B cell (primary cell): ENCODE measurements at regions not wholly inside any gene's neighbourhood (a gene's known extent, or its start where the extent isn't known, plus 50 kb on each side); places are given as distances from the start of the nearest gene placed in this dataset.

Experiments
- ATAC-seq: fragments of 200-7000 bp; cut with Tn5 transposase; one replicate; pipeline ENCODE4 v1.10.0; 2021; ENCODE audit warnings: low read depth, mild to moderate bottlenecking, moderate number of reproducible peaks, moderate library complexity
- CTCF ChIA-PET: fragments of 350-600 bp; sonication (Branson Sonifier 250); formaldehyde crosslinking; loops from one replicate; lab custom pipeline; 2021; ENCODE audit warnings: antibody characterized with exemption, inconsistent platforms; lab: Charles Lee
- POLR2A ChIA-PET: fragments of 350-600 bp; sonication (Branson Sonifier 250); formaldehyde crosslinking; loops from one replicate; lab custom pipeline; 2021; ENCODE audit warnings: antibody characterized with exemption; lab: Charles Lee
- DNase-seq: peaks from one replicate; pipeline ENCODE4 v3.0.0; 2013
- H2AFZ ChIP-seq: 2 replicates; pipeline ENCODE4 v1.6.1; 2012; ENCODE audit warnings: mild to moderate bottlenecking, low read depth, low read length; ENCODE audit not compliant: insufficient read depth, poor library complexity, severe bottlenecking
- H3K27ac ChIP-seq, 2 donors: 1 replicate in 1 of 2; 2 replicates in 1 of 2; pipeline ENCODE4 v1.5.1; 2012 to 2013; ENCODE audit warnings: low read length in 2 of 2, mild to moderate bottlenecking in 2 of 2, moderate library complexity in 1 of 2
- H3K27me3 ChIP-seq, 4 experiments: fragments of 200-600 bp in 1 of 4; sonication (generic) in 1 of 4; replicated peaks in 1 of 4; 1 replicate in 2 of 4; 2 replicates in 2 of 4; pipeline versions ENCODE4 v1.6.1 to v1.7.0; 2013 to 2016; ENCODE audit warnings: low read length in 3 of 4, mild to moderate bottlenecking in 2 of 4, mixed read lengths in 1 of 4, moderate library complexity in 1 of 4; ENCODE audit not compliant: insufficient read depth in 4 of 4, control insufficient read depth in 3 of 4; ENCODE audit errors: control extremely low read depth in 1 of 4
- H3K36me3 ChIP-seq, 2 experiments: replicated peaks in 1 of 2; 1 replicate in 1 of 2; 2 replicates in 1 of 2; pipeline versions ENCODE4 v1.6.1 to v1.7.1; 2013; ENCODE audit warnings: low read length in 1 of 2; ENCODE audit not compliant: insufficient read depth in 2 of 2, control insufficient read depth in 1 of 2; ENCODE audit errors: control extremely low read depth in 1 of 2, extremely low read depth in 1 of 2
- H3K4me1 ChIP-seq, 2 donors: fragments of 200-600 bp in 1 of 2; sonication (generic) in 1 of 2; 1 replicate in 1 of 2; 2 replicates in 1 of 2; pipeline versions ENCODE4 v1.5.1 to v1.6.1; 2013 to 2017; ENCODE audit warnings: low read length in 2 of 2; ENCODE audit not compliant: control insufficient read depth in 2 of 2, insufficient read depth in 2 of 2
- H3K4me2 ChIP-seq: replicated peaks from 2 replicates; pipeline ENCODE3; 2012; ENCODE audit warnings: mild to moderate bottlenecking, low read depth, low read length; ENCODE audit not compliant: poor library complexity, severe bottlenecking
- H3K4me3 ChIP-seq, 5 experiments: fragments of 200-600 bp in 1 of 5; sonication (generic) in 1 of 5; 1 replicate in 3 of 5; 2 replicates in 2 of 5; pipeline versions ENCODE4 v1.5.1 to v1.7.0; 2011 to 2016; ENCODE audit warnings: low read length in 4 of 5, mild to moderate bottlenecking in 4 of 5, low read depth in 2 of 5, control low read depth in 1 of 5, moderate library complexity in 1 of 5; ENCODE audit not compliant: insufficient read depth in 1 of 5; ENCODE audit errors: control extremely low read depth in 1 of 5, extremely low read depth in 1 of 5
- H3K79me2 ChIP-seq: fragments of 200-600 bp; sonication (generic); one replicate; pipeline ENCODE4 v1.6.0; 2016; ENCODE audit warnings: low read length; ENCODE audit not compliant: control insufficient read depth, insufficient read depth
- H3K9ac ChIP-seq: fragments of 200-600 bp; sonication (generic); 2 replicates; pipeline ENCODE4 v1.6.1; 2017; ENCODE audit warnings: mild to moderate bottlenecking, low read length, moderate library complexity
- H3K9me3 ChIP-seq, 3 donors: one replicate each; pipeline versions ENCODE4 v1.6.1 to v1.7.1; 2013; ENCODE audit warnings: low read length in 2 of 3; ENCODE audit not compliant: control insufficient read depth in 2 of 3, insufficient read depth in 1 of 3; ENCODE audit errors: control extremely low read depth in 1 of 3
- H4K20me1 ChIP-seq: 2 replicates; pipeline ENCODE4 v1.6.0; 2012; ENCODE audit warnings: mild to moderate bottlenecking, low read length; ENCODE audit not compliant: insufficient read depth, control insufficient read depth, poor library complexity, severe bottlenecking
- H3K27ac Mint-ChIP-seq: one replicate; pipeline ENCODE4 v1.8.0; 2021; ENCODE audit warnings: mixed read lengths
- H3K27me3 Mint-ChIP-seq: one replicate; pipeline ENCODE4 v1.8.0; 2021; ENCODE audit warnings: mixed read lengths
- H3K4me1 Mint-ChIP-seq: one replicate; pipeline ENCODE4 v1.8.0; 2021; ENCODE audit warnings: mixed read lengths
- H3K4me3 Mint-ChIP-seq: one replicate; pipeline ENCODE4 v1.8.0; 2021; ENCODE audit warnings: mixed read lengths
- H3K9me3 Mint-ChIP-seq: one replicate; pipeline ENCODE4 v1.8.0; 2022; ENCODE audit warnings: mixed read lengths; ENCODE audit not compliant: insufficient read depth
- EZH2 ChIP-seq: IDR thresholded peaks from 2 replicates; pipeline ENCODE4 v1.6.1; 2012; ENCODE audit warnings: borderline replicate concordance, low read depth, mild to moderate bottlenecking, moderate library complexity, low read length; ENCODE audit not compliant: insufficient read depth, poor library complexity, severe bottlenecking
- WGBS: methylation state at CpG from one replicate; pipeline ENCODE4 v1.1.5; 2013; ENCODE audit warnings: missing lambda C conversion rate; ENCODE audit not compliant: insufficient coverage; 5-methylcytosine and 5-hydroxymethylcytosine counted together
- intact Hi-C: fragments of 100-400 bp; cut with micrococcal nuclease; formaldehyde crosslinking; loops from one replicate; pipeline ENCODE4 v1.10.0; 2022
- TF ChIP-seq, protein P1 (sequence below): fragments of 200-600 bp; IDR thresholded peaks from one replicate; pipeline ENCODE4 v1.8.0; 2022; ENCODE audit warnings: antibody characterized with exemption, mild to moderate bottlenecking

- no peak overlapping the region for H3K27ac ChIP-seq
- H3K9me3 ChIP-seq: no peaks in the 10 kb centered on the region
- no peak overlapping the region for H3K9ac ChIP-seq
- H3K27ac Mint-ChIP-seq: no peak overlapping the region
- no peaks in the 10 kb centered on the region for H4K20me1 ChIP-seq
- H2AFZ ChIP-seq: no peak overlapping the region
- no peaks in the 10 kb centered on the region for H3K79me2 ChIP-seq
- ChIA-PET CTCF (no interaction called here), POLR2A (no interaction called here)
- no peaks in the 10 kb centered on the region for H3K27me3 Mint-ChIP-seq
- no peaks in the 10 kb centered on the region for H3K27me3 ChIP-seq
- no peaks in the 10 kb centered on the region for H3K4me1 Mint-ChIP-seq
- intact Hi-C loops: no loop called here
- peaks cover 1% of the 10 kb centered on the region for H3K9me3 Mint-ChIP-seq
- no peak overlapping the region for H3K4me2 ChIP-seq
- DNase-seq (no peak), ATAC-seq (no peak)
- no peaks in the 10 kb centered on the region for H3K36me3 ChIP-seq
- TF ChIP-seq, protein P1, sequence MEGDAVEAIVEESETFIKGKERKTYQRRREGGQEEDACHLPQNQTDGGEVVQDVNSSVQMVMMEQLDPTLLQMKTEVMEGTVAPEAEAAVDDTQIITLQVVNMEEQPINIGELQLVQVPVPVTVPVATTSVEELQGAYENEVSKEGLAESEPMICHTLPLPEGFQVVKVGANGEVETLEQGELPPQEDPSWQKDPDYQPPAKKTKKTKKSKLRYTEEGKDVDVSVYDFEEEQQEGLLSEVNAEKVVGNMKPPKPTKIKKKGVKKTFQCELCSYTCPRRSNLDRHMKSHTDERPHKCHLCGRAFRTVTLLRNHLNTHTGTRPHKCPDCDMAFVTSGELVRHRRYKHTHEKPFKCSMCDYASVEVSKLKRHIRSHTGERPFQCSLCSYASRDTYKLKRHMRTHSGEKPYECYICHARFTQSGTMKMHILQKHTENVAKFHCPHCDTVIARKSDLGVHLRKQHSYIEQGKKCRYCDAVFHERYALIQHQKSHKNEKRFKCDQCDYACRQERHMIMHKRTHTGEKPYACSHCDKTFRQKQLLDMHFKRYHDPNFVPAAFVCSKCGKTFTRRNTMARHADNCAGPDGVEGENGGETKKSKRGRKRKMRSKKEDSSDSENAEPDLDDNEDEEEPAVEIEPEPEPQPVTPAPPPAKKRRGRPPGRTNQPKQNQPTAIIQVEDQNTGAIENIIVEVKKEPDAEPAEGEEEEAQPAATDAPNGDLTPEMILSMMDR: no peak
- no peak for TF ChIP-seq EZH2
- 88% methylated on average over 4 of the region's 9 CpGs for WGBS
- H3K4me1 ChIP-seq: no peaks in the 10 kb centered on the region
- H3K4me3 ChIP-seq: no peak overlapping the region
- H3K4me3 Mint-ChIP-seq: no peak overlapping the region
Observed at GRCh38 chr4:24065974-24066373, 176.1 kb upstream of the PPARGC1A start.

DNA sequence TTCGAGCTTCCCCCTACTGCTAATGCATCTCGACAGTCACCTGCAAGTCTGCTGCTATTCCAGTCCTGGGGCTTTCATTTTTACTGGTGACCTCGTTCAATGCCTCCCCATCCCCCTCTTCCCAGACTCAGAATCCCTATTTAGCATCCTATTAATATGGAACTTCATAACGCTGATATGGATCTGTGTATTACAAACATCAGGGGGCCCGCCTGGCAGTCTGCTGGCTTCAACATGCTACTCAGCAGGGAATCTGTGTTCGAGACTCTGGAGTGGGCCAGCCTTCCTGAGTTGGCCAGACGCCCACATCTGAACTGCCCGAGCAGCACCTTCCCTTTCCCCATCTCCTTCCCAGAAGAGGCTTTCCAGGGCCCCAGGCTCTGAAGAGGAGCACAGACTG, 173.9 kb upstream of the PPARGC1A start:
- no peaks in the 10 kb centered on the region for H3K4me1 Mint-ChIP-seq
- H3K27me3 Mint-ChIP-seq: no peaks in the 10 kb centered on the region
- peaks cover 1% of the 10 kb centered on the region for H3K9me3 Mint-ChIP-seq
- no peaks in the 10 kb centered on the region for H3K79me2 ChIP-seq
- H3K27ac ChIP-seq: no peak overlapping the region
- no peak for DNase-seq
- TF ChIP-seq, protein P1: no peak
- TF ChIP-seq EZH2: no peak
- no peaks in the 10 kb centered on the region for H4K20me1 ChIP-seq
- H3K4me3 Mint-ChIP-seq: no peak overlapping the region
- no peaks in the 10 kb centered on the region for H3K27me3 ChIP-seq
- H3K27ac Mint-ChIP-seq: no peak overlapping the region
- H3K4me1 ChIP-seq: no peaks in the 10 kb centered on the region
- no peaks in the 10 kb centered on the region for H3K36me3 ChIP-seq
- WGBS: 80% methylated on average over 8 of the region's 8 CpGs
- ChIA-PET POLR2A (no interaction called here), CTCF (no interaction called here)
- H2AFZ ChIP-seq: no peak overlapping the region
- no peak overlapping the region for H3K4me3 ChIP-seq
- intact Hi-C loops: no loop called here
- peaks cover 0 to 3% (median 0%) of the 10 kb centered on the region in 3 donors for H3K9me3 ChIP-seq
- H3K4me2 ChIP-seq: no peak overlapping the region
- no peak overlapping the region for H3K9ac ChIP-seq
- no peak for ATAC-seq
